A673 (cell line): ENCODE measurements at regions not wholly inside any gene's neighbourhood (a gene's known extent, or its start where the extent isn't known, plus 50 kb on each side); places are given as distances from the start of the nearest gene placed in this dataset. TPM values are rescaled to one million over a fixed set of nuclear protein-coding genes. Genes with fewer than 3 reads are reported as not detected.

Experiments
- BruUV-seq: library from RNA; stranded (reverse); fragments of 400-500 nt; replicated peaks from 2 replicates; lab custom pipeline; 2021; lab: Mats Ljungman, UMichigan
- CTCF ChIA-PET: fragments of 300-600 bp; sonication (Branson Sonifier 250); formaldehyde crosslinking; loops from one replicate; lab custom pipeline; 2022; ENCODE audit warnings: antibody characterized with exemption; lab: Charles Lee
- POLR2A ChIA-PET: fragments of 300-600 bp; sonication (Branson Sonifier 250); formaldehyde crosslinking; loops from one replicate; lab custom pipeline; 2022; ENCODE audit warnings: antibody characterized with exemption; ENCODE audit not compliant: low non-redundant PET; lab: Charles Lee
- DNase-seq: peaks from one replicate; pipeline ENCODE4 v3.0.0-alpha.2; 2015; ENCODE audit warnings: low spot score
- H3K27ac ChIP-seq: fragments of 200-600 bp; sonication (generic); 2 replicates; pipeline ENCODE4 v1.5.1; 2016; ENCODE audit warnings: mixed run types, low read depth, mild to moderate bottlenecking, mixed read lengths, antibody characterized with exemption, low read length; ENCODE audit not compliant: poor library complexity, severe bottlenecking
- H3K27me3 ChIP-seq: fragments of 200-600 bp; sonication (generic); replicated peaks from 2 replicates; pipeline ENCODE4 v1.6.1; 2017; ENCODE audit warnings: mixed run types, low read depth, mild to moderate bottlenecking, mixed read lengths, antibody characterized with exemption, low read length; ENCODE audit not compliant: insufficient read depth, poor library complexity
- H3K36me3 ChIP-seq: fragments of 200-600 bp; sonication (generic); 2 replicates; pipeline ENCODE4 v1.6.1; 2016; ENCODE audit warnings: mixed run types, mild to moderate bottlenecking, mixed read lengths, antibody characterized with exemption, low read length; ENCODE audit not compliant: insufficient read depth, poor library complexity, severe bottlenecking
- H3K4me1 ChIP-seq: fragments of 200-600 bp; sonication (generic); 2 replicates; pipeline ENCODE4 v1.6.1; 2017; ENCODE audit warnings: mixed run types, mild to moderate bottlenecking, mixed read lengths, antibody characterized with exemption, low read length; ENCODE audit not compliant: insufficient read depth, poor library complexity, severe bottlenecking
- H3K4me3 ChIP-seq: fragments of 200-600 bp; sonication (generic); 2 replicates; pipeline ENCODE4 v1.5.1; 2016; ENCODE audit warnings: low read depth, mixed run types, mild to moderate bottlenecking, mixed read lengths, low read length; ENCODE audit not compliant: poor library complexity, severe bottlenecking
- H3K9me3 ChIP-seq: fragments of 200-600 bp; sonication (generic); 2 replicates; pipeline ENCODE4 v1.6.1; 2016; ENCODE audit warnings: mixed run types, low read depth, mild to moderate bottlenecking, mixed read lengths, antibody characterized with exemption, low read length; ENCODE audit not compliant: poor library complexity, severe bottlenecking
- EZH2 ChIP-seq: fragments of 200-600 bp; sonication (generic); IDR thresholded peaks from 2 replicates; pipeline ENCODE4 v1.6.1; 2017; ENCODE audit warnings: borderline replicate concordance, low read depth, mild to moderate bottlenecking, mixed read lengths, antibody characterized with exemption, low read length; ENCODE audit not compliant: poor library complexity, severe bottlenecking
- intact Hi-C: fragments of 100-400 bp; cut with micrococcal nuclease; formaldehyde crosslinking; loops from one replicate; pipeline ENCODE4 v1.10.0; 2022; ENCODE audit not compliant: unreplicated experiment
- microRNA-seq: library from miRNA; unstranded; fragments of <30 nt; microRNA quantifications from one replicate; pipeline ENCODE4 v1.2.0, GENCODE V29; 2021
- TF ChIP-seq, protein P1 (sequence below): fragments of 300-800, 200-600 bp; sonication (generic); conservative IDR thresholded peaks from 2 replicates; pipeline ENCODE4 v1.5.1; 2017; ENCODE audit warnings: low read depth, mild to moderate bottlenecking, antibody characterized with exemption, low read length, moderate library complexity, mixed read lengths

DNA sequence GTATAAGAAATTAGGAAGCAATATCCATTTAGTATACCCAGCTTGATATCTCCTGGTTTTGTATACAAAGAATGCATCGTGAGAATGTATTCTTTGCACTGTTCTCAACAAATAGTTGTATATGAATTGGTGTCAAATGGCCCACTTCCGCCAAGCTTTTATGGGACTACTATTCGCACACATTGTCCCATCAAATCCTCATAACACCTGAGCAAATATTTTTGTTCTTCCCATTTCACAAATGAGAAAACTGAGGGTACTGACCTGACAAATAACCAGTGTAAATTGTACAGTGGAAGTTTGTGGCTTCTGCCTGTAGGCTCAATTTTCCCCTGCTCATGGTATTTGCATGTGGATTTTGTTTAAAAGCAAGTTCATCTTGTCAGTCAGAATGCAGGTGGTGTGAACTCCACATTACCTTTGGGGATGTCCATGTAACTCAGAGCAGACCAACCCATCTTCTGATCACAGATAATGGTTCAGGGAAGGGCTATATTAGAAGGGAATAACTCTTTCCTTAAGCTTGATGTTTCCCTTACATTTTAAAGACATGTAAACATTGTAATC, 51.5 kb upstream of the FAM241A start:
- no peak overlapping the region for H3K27ac ChIP-seq
- ChIA-PET POLR2A (interaction anchor here (0.7 kb wide), 1 partner anchor 1922 kb away, joined by 5 read pairs; no protein-coding TSS in a partner anchor), CTCF (no interaction called here)
- no peak overlapping the region for H3K4me3 ChIP-seq
- H3K36me3 ChIP-seq: no peaks in the 10 kb centered on the region
- intact Hi-C loops: no loop called here
- no TSS peak for BruUV-seq
- H3K9me3 ChIP-seq: no peaks in the 10 kb centered on the region
- H3K4me1 ChIP-seq: no peaks in the 10 kb centered on the region
- no peaks in the 10 kb centered on the region for H3K27me3 ChIP-seq
- TF ChIP-seq EZH2: no peak
- TF ChIP-seq, protein P1, sequence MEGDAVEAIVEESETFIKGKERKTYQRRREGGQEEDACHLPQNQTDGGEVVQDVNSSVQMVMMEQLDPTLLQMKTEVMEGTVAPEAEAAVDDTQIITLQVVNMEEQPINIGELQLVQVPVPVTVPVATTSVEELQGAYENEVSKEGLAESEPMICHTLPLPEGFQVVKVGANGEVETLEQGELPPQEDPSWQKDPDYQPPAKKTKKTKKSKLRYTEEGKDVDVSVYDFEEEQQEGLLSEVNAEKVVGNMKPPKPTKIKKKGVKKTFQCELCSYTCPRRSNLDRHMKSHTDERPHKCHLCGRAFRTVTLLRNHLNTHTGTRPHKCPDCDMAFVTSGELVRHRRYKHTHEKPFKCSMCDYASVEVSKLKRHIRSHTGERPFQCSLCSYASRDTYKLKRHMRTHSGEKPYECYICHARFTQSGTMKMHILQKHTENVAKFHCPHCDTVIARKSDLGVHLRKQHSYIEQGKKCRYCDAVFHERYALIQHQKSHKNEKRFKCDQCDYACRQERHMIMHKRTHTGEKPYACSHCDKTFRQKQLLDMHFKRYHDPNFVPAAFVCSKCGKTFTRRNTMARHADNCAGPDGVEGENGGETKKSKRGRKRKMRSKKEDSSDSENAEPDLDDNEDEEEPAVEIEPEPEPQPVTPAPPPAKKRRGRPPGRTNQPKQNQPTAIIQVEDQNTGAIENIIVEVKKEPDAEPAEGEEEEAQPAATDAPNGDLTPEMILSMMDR: no peak
- no peak for DNase-seq

DNA sequence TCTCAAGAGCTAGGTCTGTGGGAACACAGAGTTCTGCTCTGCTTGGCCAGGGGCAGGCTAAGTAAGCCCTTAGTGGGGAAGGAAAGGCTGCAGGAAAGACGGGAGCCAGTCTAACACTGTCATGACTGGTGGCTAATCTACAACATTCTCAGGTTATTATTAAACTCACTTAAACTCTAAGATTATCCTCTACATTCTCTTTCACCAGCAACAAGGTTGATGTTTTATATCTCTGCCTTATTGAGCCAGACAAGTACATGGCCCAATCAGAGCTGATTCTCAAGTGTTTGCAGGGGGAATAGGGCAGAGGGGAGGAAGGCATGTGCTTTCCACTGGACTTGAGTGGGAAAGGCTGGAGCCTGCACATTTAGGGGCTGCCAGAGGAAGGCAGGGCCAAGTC, 50.9 kb upstream of the FAM241A start:
- H3K4me1 ChIP-seq: no peaks in the 10 kb centered on the region
- no peaks in the 10 kb centered on the region for H3K9me3 ChIP-seq
- no TSS peak for BruUV-seq
- DNase-seq: no peak
- ChIA-PET CTCF (no interaction called here), POLR2A (no interaction called here)
- no peaks in the 10 kb centered on the region for H3K27me3 ChIP-seq
- intact Hi-C loops: no loop called here
- no peak overlapping the region for H3K27ac ChIP-seq
- H3K36me3 ChIP-seq: no peaks in the 10 kb centered on the region
- no peak overlapping the region for H3K4me3 ChIP-seq
- TF ChIP-seq, protein P1: no peak
- no peak for TF ChIP-seq EZH2

Small RNAs in the stretch of these regions (microRNA-seq; reads per million reads assigned to microRNA genes)
- not detected for gene MIR297
